Sigmoid colon (tissue), 4 donors: ENCODE measurements at regions not wholly inside any gene's neighbourhood (a gene's known extent, or its start where the extent isn't known, plus 50 kb on each side); places are given as distances from the start of the nearest gene placed in this dataset.

Source experiments
- POLR2A ChIP-seq, 2 donors: fragments of 450-650 bp; IDR thresholded peaks; one replicate each; pipeline ENCODE4 v1.6.1; 2016; ENCODE audit warnings: antibody characterized with exemption in 2 of 2, mild to moderate bottlenecking in 2 of 2, moderate library complexity in 2 of 2
- POLR2AphosphoS5 ChIP-seq, 4 donors: sonication (generic); formaldehyde crosslinking; IDR thresholded peaks; one replicate each; pipeline ENCODE4 v1.6.1; 2017; ENCODE audit warnings: antibody characterized with exemption in 4 of 4

DNA sequence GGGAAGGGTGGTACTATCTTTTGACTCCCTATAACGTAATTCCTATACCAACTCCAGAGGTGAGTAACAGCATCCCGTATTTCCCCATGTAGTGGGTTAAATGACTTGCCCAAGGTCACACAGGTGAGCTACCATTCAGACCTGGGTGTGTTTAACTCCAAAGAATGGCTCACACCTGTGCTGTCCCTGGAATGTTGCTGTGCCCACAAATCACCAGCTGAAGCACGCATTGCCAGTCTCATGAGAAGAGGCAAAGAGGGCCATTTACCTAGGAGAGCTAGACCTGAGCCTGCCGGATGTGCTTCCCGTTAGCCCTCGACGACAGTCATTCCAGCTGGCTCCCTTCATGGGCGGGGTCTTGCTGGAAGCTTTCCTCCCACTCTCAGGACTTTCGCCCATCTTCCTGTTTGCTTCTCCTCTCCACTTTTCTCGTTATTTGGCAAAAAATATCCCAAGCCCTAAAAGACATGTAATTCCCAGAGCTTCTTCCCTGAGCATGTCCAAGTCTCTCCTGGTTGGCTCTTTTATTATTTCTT is 106.6 kb upstream of the VASH1 start:
- no peak for TF ChIP-seq POLR2A (IDR thresholded peaks at IDR 0.05)
- no peak for TF ChIP-seq POLR2AphosphoS5 (IDR thresholded peaks at IDR 0.05)
